GM19463 (cell line): ENCODE measurements at regions not wholly inside any gene's neighbourhood (a gene's known extent, or its start where the extent isn't known, plus 50 kb on each side); places are given as distances from the start of the nearest gene placed in this dataset.
"Not testable (repeated sequence)": the region's sequence is repeated elsewhere in the genome, so short reads cannot be mapped to it uniquely, and the experiment has no call there.

Experiments
- ATAC-seq: cut with Tn5 transposase; IDR thresholded peaks from one replicate; pipeline ENCODE4 v1.9.1; 2021; ENCODE audit warnings: mild to moderate bottlenecking, moderate library complexity; ENCODE audit not compliant: unreplicated experiment

GRCh38 chr5:117752403-117752802, 1177.8 kb upstream of the SEMA6A start:
- no peak for ATAC-seq

DNA sequence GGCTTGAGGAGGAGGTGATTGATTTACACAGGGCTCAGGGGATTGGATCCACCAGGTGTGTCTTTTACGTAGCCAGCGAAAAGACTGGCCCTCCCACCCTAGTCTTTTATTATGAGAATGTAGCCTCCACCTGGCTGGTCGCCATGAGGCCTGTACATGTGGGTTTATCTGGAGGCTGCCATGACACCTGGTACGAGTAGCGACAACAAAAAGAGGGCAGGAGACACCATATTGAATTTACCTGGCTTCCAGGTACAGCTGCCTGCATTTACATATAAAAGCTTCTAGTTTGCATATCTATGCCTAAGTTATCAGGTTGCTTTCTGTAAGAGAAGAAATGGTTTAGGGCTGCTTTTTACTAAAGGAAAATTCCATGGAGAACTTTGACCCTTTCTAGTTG, 1173.7 kb upstream of the SEMA6A start:
- no peak for ATAC-seq

- no peak for ATAC-seq
These were observed 1168.7 kb upstream of the SEMA6A start for GRCh38 chr5:117743337-117743736.

DNA sequence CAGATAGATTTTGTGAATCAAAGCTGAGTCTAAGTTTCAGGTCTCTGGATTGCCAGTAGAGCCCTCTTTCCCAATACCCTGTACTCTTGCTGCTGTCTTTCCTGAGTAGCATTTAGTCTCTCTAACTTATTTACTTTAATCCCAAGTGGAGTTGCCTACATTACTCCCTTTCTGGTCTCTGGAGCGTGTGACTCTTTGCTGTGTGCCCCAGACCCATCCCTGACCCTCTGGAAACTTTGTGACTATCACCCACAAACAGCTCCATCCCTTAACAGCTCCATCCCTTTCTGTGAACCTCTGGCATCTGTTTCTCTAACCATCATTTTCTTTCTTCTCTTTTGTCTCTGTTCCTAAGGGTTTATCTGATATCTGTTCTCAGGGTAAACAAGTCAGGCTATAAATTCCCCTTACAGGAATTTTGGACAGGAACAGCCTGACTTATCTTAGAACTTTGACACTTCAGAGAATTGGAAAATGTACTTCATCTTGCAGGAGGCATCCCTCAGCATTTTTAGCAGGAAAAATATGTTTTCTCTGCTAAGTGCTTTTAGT, 1167.1 kb upstream of the SEMA6A start:
- no peak for ATAC-seq

DNA sequence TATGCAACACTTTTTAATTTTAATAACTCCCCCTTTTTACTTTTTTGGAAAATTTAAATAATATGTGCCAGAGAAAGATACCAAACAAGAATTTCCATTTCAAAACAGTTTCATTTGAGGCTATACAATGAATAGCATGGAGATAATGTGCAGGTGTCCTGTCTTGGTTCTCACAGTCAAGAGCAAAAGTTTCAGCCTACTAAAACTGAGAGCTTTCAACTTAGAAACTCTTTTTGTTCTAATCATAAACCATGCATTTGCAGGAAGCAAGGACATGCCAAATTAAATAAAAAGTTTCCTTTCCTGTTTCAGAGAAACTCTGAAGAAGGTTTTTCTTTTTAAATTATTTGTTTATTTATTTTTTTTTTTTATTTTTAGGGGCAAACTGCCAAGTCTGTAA, 1165.6 kb upstream of the SEMA6A start:
- ATAC-seq = no peak

GRCh38 chr5:117738571-117738970, 1163.9 kb upstream of the SEMA6A start:
- no peak for ATAC-seq

GRCh38 chr5:117736698-117737097, 1162.1 kb upstream of the SEMA6A start:
- ATAC-seq = no peak

- ATAC-seq = no peak
These were observed 1159.4 kb upstream of the SEMA6A start for GRCh38 chr5:117734056-117734455.

- ATAC-seq = no peak
These were observed 1158.4 kb upstream of the SEMA6A start for GRCh38 chr5:117733051-117733450.

- ATAC-seq = no peak
These were observed 1157.6 kb upstream of the SEMA6A start for GRCh38 chr5:117732264-117732663.

- no peak for ATAC-seq
These were observed 1156.8 kb upstream of the SEMA6A start for GRCh38 chr5:117731446-117731845.

- not testable (repeated sequence) for ATAC-seq
These were observed 1146.2 kb upstream of the SEMA6A start for GRCh38 chr5:117720784-117721183.

DNA sequence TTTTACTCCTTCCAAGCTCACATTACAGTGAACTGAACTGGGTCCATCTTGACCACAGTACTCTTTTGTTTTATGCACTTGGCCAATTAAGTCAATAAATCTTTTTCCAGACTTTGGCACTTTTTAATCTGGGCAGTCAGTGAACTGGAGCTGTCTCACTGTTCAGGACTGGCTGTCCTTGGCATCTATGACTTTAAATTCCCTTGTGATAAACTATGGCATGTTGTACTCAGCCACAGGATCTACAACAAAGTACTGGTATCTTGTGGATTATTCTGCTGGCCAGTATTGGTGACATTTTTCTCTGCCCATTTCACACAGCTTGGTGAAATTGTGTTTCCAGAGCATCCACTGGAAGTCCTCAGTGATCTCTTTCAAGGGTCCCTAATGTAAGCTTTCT, 1144.8 kb upstream of the SEMA6A start:
- ATAC-seq = no peak

- ATAC-seq = no peak
These were observed 1139.1 kb upstream of the SEMA6A start for GRCh38 chr5:117713585-117714198.

DNA sequence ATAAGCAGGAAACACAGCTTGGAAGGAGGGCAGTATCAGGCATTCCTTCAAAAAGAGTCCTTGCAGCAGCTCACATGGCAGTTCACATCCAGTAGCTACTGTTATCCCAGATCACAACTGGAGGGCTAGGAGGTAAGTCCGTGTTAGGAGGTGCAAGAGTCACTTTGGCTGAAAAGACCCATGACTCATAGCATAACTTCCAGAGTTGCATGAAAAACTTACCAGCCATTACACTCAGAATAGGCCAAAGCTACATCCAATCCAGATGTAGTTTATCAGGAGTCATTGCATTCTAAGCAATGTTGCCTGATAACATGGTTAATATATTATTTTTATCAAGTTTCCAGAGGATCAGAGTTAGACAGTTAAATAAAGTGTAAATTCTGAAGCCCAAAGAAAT, 1126.4 kb upstream of the SEMA6A start:
- no peak for ATAC-seq

- no peak for ATAC-seq
These were observed 1118.0 kb upstream of the SEMA6A start for GRCh38 chr5:117692606-117693005.

DNA sequence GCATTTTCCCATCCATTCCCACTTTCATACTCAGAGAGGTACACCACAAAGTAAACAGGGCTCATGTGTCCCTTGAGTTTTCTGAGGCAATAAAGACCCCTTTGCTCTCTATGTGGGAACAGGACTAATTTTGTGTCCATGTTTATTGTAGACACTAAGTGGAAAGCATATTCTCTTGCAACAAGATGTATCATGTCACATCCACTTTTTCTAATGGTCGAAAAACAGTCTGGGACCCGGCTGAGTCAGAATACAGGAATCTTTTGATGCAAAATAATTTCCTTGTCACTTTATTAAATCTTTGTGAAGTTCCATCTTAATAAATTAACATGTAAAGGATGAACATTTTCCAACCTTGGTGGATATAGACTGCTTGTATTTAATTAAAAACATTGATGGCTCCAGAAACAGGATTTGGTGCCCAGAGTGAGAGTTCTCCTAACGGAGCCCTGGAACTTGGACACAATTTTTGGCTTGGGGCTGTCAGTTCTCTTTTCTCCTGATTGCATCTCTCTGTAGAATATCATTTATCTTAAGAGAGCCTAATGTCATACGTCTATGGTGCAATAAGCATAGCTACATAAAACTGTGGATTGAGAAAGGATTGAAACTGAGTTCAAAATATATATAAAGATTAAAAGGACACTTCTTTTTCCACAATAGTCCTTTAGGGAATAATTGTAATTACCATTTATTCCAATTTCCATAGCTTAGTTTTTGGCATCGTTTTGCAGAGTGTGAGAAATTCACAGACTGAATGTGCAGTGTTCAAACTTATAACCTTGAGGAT, 1116.7 kb upstream of the SEMA6A start:
- ATAC-seq = no peak

GRCh38 chr5:117690612-117691011, 1116.0 kb upstream of the SEMA6A start:
- no peak for ATAC-seq

DNA sequence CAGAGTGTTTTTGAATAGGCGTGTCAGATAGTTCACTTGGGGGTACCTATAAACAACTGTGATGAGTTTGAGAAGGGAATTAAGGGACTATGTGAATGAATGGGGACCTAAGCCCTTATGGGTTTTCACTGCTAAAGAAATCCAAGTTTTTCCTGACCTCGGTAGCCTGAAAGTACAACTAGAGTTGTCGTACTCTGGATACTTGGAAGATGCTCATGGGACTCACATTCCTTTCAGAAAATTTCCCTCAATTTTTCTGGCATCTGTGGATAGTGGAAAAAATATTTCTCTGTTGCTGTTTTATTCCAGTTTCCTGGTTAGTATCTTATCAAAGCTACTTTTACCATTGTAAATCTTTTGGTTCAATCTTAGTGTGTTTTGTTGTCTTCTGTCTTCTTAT, 1112.3 kb upstream of the SEMA6A start:
- no peak for ATAC-seq

DNA sequence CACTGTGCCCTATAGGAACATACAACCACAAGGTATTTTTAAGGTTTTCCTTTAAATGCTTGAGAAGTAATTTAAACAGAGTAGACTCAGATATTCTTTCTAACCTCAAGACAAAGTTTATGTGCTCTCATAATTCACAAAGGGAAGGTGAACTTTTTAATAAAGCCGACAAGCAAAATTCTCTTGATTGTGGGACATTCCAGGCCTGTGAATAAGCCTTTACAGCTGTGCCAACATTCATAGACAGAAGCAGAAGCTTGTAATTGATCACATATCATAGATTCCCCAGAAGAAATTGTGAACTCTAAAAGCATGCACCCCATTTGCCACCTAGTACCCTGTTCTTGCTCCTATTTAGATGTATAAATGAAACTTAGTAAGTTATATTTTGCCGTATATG, 1107.8 kb upstream of the SEMA6A start:
- no peak for ATAC-seq

DNA sequence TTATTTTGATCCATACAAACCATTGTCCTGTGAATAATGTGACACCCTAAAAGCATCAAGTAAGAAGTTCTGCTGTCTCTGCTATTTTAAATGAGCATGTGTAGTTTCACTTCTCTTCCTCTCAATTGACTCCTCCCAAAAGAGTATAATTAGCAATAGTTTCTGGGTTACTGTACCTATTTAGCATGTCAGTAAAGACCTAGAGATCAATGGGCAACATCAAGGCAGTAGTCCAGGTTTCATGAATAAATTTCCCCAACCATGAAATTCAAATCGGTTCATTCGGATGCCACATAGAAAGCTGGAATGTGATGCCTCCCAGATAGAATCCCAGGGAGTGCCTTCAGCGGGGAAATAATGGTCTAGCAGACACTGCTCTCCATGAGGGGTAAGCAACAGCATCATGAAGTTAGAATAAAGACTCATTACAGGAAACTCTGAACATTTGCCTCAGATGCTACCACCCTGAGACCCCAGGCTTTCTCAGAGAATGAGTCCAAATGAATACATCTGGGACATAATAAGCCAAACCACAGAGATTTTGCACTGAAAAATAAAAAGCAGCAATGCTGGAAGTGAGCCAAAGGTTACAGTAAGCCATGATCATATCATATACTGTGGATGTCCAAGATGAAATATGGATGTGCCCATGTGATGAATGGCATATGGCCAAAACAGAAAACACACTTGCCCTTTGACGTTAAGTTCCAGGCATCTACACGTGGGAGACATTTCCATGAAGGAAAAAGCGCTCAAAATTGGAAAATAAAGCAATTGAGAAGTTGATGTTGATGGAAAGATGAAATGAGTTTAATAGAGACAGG, 1107.0 kb upstream of the SEMA6A start:
- ATAC-seq = no peak
